Endothelial cell of umbilical vein (primary cell): ENCODE measurements at regions not wholly inside any gene's neighbourhood (a gene's known extent, or its start where the extent isn't known, plus 50 kb on each side); places are given as distances from the start of the nearest gene placed in this dataset.

Source experiments
- BruUV-seq: library from RNA; stranded (reverse); fragments of 400-500 nt; replicated peaks from 2 replicates; lab custom pipeline; 2021; lab: Mats Ljungman, UMichigan
- CTCF ChIA-PET: fragments of 300-600, 350-600 bp; sonication (Branson Sonifier 250); formaldehyde crosslinking; loops from one replicate; lab custom pipeline; 2021; ENCODE audit warnings: antibody characterized with exemption, inconsistent platforms; lab: Charles Lee
- POLR2A ChIA-PET: fragments of 300-600, 350-600 bp; sonication (Branson Sonifier 250); formaldehyde crosslinking; loops from one replicate; lab custom pipeline; 2021; ENCODE audit warnings: antibody characterized with exemption, inconsistent platforms; lab: Charles Lee
- DNase-seq: peaks from one replicate; pipeline ENCODE4 v3.0.0-alpha.2; 2011; ENCODE audit warnings: low read depth, low spot score
- FAIRE-seq: peaks from 2 replicates; lab custom pipeline; 2011; peaks lifted over from hg19 to GRCh38; lab: Jason Lieb, UNC
- H2AFZ ChIP-seq: 2 replicates; pipeline ENCODE4 v1.6.0; 2012; ENCODE audit warnings: low read depth, low read length, control low read depth, inconsistent platforms
- H3K27ac ChIP-seq: 2 replicates; pipeline ENCODE4 v1.5.1; 2011; ENCODE audit warnings: low read depth, mild to moderate bottlenecking, control low read depth, low read length, moderate library complexity; ENCODE audit not compliant: insufficient read depth
- H3K27me3 ChIP-seq, 2 experiments: 2 replicates each; pipeline versions ENCODE4 v1.6.0 to v1.6.1; 2011; ENCODE audit warnings: low read length in 2 of 2, mixed read lengths in 1 of 2; ENCODE audit not compliant: control insufficient read depth in 2 of 2, insufficient read depth in 2 of 2
- H3K36me3 ChIP-seq, 2 experiments: 2 replicates in 1 of 2; 3 replicates in 1 of 2; pipeline ENCODE4 v1.5.1; 2011; ENCODE audit warnings: low read length in 2 of 2, mild to moderate bottlenecking in 1 of 2, moderate library complexity in 1 of 2; ENCODE audit not compliant: control insufficient read depth in 2 of 2, insufficient read depth in 2 of 2; ENCODE audit errors: extremely low read depth in 1 of 2
- H3K4me1 ChIP-seq: 3 replicates; pipeline ENCODE4 v1.5.1; 2011; ENCODE audit warnings: mild to moderate bottlenecking, low read length; ENCODE audit not compliant: control insufficient read depth, insufficient read depth; ENCODE audit errors: extremely low read depth
- H3K4me2 ChIP-seq: 2 replicates; pipeline ENCODE4 v1.6.1; 2011; ENCODE audit warnings: low read length, control low read depth, mixed read lengths; ENCODE audit not compliant: insufficient read depth
- H3K4me3 ChIP-seq, 3 experiments: fragments of 200-600 bp in 1 of 3; sonication (generic), shearing (Covaris generic) in 1 of 3; replicated peaks in 1 of 3; 2 replicates each; pipeline ENCODE4 v1.5.1; 2011 to 2016; ENCODE audit warnings: control low read depth in 3 of 3, low read length in 3 of 3, mild to moderate bottlenecking in 2 of 3, inconsistent platforms in 1 of 3, low read depth in 1 of 3, moderate library complexity in 1 of 3; ENCODE audit not compliant: insufficient read depth in 1 of 3
- H3K79me2 ChIP-seq: 2 replicates; pipeline ENCODE4 v1.6.0; 2012; ENCODE audit warnings: low read length, inconsistent platforms; ENCODE audit not compliant: control insufficient read depth, insufficient read depth
- H3K9ac ChIP-seq: replicated peaks from 2 replicates; pipeline ENCODE3; 2011; ENCODE audit warnings: low read length, control low read depth; ENCODE audit not compliant: insufficient read depth; ENCODE audit errors: extremely low read depth
- H3K9me1 ChIP-seq: replicated peaks from 3 replicates; pipeline ENCODE4 v1.6.0; 2011; ENCODE audit warnings: mild to moderate bottlenecking, low read length; ENCODE audit not compliant: control insufficient read depth, insufficient read depth; ENCODE audit errors: extremely low read depth
- H3K9me3 ChIP-seq: replicated peaks from 2 replicates; pipeline ENCODE4 v1.5.1; 2012; ENCODE audit warnings: low read length, inconsistent platforms; ENCODE audit not compliant: control insufficient read depth, insufficient read depth
- H4K20me1 ChIP-seq: replicated peaks from 2 replicates; pipeline ENCODE3; 2011; ENCODE audit warnings: mild to moderate bottlenecking, low read length; ENCODE audit not compliant: control insufficient read depth, insufficient read depth; ENCODE audit errors: extremely low read depth
- FOS ChIP-seq: IDR thresholded peaks from 2 replicates; pipeline ENCODE4 v1.6.1; 2011; ENCODE audit warnings: mild to moderate bottlenecking, low read length, moderate library complexity, borderline replicate concordance; ENCODE audit not compliant: insufficient read depth
- GATA2 ChIP-seq: IDR thresholded peaks from 2 replicates; pipeline ENCODE4 v1.7.0; 2011; ENCODE audit warnings: low read depth, mild to moderate bottlenecking, moderate library complexity, mixed read lengths, low read length; ENCODE audit not compliant: insufficient read length, insufficient read depth
- JUN ChIP-seq: IDR thresholded peaks from 2 replicates; pipeline ENCODE4 v1.6.1; 2011; ENCODE audit warnings: borderline replicate concordance, low read depth; ENCODE audit not compliant: insufficient read length, insufficient read depth
- MYC ChIP-seq: IDR thresholded peaks from one replicate; pipeline ENCODE4 v1.6.1; 2011; ENCODE audit warnings: mild to moderate bottlenecking, low read depth, low read length
- POLR2A ChIP-seq: IDR thresholded peaks from 2 replicates; pipeline ENCODE4 v1.6.1; 2012; ENCODE audit warnings: low read depth, mild to moderate bottlenecking, control low read depth, low read length
- POLR2AphosphoS5 ChIP-seq: IDR thresholded peaks from 2 replicates; pipeline ENCODE4 v1.6.1; 2012; ENCODE audit warnings: low read depth, mild to moderate bottlenecking, control low read depth, low read length, moderate library complexity; ENCODE audit not compliant: insufficient read depth
- dilution Hi-C: fragments of 300-500 bp; cut with MboI; formaldehyde crosslinking; loops from one replicate; pipeline ENCODE4 v1.15.0; 2019; ENCODE audit warnings: low sequenced_read_pairs; ENCODE audit not compliant: extremely low pct_ligation_motif_present
- intact Hi-C: fragments of 100-400 bp; cut with micrococcal nuclease; formaldehyde crosslinking; loops from one replicate; pipeline ENCODE4 v1.10.0; 2022
- TF ChIP-seq, protein P1 (sequence below), 2 donors: IDR thresholded peaks; 1 replicate in 1 of 2; 2 replicates in 1 of 2; pipeline ENCODE4 v1.5.1; 2011; ENCODE audit warnings: low read length in 2 of 2, mild to moderate bottlenecking in 2 of 2, moderate library complexity in 2 of 2, control low read depth in 1 of 2, inconsistent platforms in 1 of 2, low read depth in 1 of 2; ENCODE audit not compliant: insufficient read depth in 1 of 2; ENCODE audit errors: extremely low read depth in 1 of 2
- TF ChIP-seq, protein P2 (sequence below): IDR thresholded peaks from 2 replicates; pipeline ENCODE4 v1.6.1; 2011; ENCODE audit not compliant: insufficient read depth, insufficient read length

DNA sequence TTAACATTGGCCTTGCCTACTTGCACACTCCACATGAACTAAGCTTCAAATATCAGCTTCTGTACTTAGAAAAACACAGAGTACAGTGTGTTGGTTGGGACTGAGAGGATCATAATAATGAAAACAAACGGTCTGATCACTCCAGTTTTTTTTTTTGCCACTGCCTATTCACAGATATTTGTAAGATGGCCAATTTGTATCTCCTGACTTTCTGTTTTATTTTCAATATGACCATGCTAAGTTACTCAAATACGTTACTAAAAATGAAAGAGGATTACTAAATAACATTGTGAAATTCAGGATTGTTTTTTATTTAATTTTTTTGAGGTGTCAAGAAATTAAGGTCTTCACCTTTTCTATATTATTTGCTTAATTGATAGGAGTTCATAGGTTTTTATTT, 595.1 kb downstream of the TUSC7 start:
- CTCF ChIA-PET = no interaction called here

More for the DNA sequence above, 595.1 kb downstream of the TUSC7 start:
- BruUV-seq = no TSS peak
- FAIRE-seq (no peak), DNase-seq (no peak)
- Histone ChIP-seq H3K4me3 (no peak overlapping the region), H3K79me2 (no peaks in the 10 kb centered on the region), H3K27ac (no peak overlapping the region), H4K20me1 (no peaks in the 10 kb centered on the region), H3K4me1 (no peaks in the 10 kb centered on the region), H3K36me3 (no peaks in the 10 kb centered on the region), H3K4me2 (no peak overlapping the region), H3K9ac (no peak overlapping the region), H3K27me3 (no peaks in the 10 kb centered on the region), H2AFZ (no peak overlapping the region), H3K9me1 (no peaks in the 10 kb centered on the region), H3K9me3 (no peaks in the 10 kb centered on the region)
- POLR2A ChIA-PET = no interaction called here
- no peak for TF ChIP-seq FOS
- TF ChIP-seq POLR2A = no peak
- TF ChIP-seq MYC = no peak
- TF ChIP-seq POLR2AphosphoS5 = no peak
- TF ChIP-seq, protein P1, sequence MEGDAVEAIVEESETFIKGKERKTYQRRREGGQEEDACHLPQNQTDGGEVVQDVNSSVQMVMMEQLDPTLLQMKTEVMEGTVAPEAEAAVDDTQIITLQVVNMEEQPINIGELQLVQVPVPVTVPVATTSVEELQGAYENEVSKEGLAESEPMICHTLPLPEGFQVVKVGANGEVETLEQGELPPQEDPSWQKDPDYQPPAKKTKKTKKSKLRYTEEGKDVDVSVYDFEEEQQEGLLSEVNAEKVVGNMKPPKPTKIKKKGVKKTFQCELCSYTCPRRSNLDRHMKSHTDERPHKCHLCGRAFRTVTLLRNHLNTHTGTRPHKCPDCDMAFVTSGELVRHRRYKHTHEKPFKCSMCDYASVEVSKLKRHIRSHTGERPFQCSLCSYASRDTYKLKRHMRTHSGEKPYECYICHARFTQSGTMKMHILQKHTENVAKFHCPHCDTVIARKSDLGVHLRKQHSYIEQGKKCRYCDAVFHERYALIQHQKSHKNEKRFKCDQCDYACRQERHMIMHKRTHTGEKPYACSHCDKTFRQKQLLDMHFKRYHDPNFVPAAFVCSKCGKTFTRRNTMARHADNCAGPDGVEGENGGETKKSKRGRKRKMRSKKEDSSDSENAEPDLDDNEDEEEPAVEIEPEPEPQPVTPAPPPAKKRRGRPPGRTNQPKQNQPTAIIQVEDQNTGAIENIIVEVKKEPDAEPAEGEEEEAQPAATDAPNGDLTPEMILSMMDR (IDR thresholded peaks at IDR 0.05; ENCODE audit: extremely low read depth in 1 of 2, insufficient read depth in 1 of 2, low read depth in 1 of 2, low read length in 2 of 2) = no peak
- TF ChIP-seq, protein P2, sequence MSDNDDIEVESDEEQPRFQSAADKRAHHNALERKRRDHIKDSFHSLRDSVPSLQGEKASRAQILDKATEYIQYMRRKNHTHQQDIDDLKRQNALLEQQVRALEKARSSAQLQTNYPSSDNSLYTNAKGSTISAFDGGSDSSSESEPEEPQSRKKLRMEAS = no peak
- no peak for TF ChIP-seq GATA2
- no peak for TF ChIP-seq JUN
- dilution Hi-C loops (no loop called here), intact Hi-C loops (no loop called here)
